Esophagus (tissue), 2 donors: ENCODE measurements at regions not wholly inside any gene's neighbourhood (a gene's known extent, or its start where the extent isn't known, plus 50 kb on each side); places are given as distances from the start of the nearest gene placed in this dataset.

ENCODE experiments used
- H3K27ac ChIP-seq, 2 donors: one replicate each; pipeline ENCODE4 v1.5.1; 2013; ENCODE audit warnings: low read depth in 2 of 2, mild to moderate bottlenecking in 2 of 2, inconsistent platforms in 1 of 2, low read length in 1 of 2, moderate library complexity in 1 of 2
- H3K27me3 ChIP-seq, 2 donors: one replicate each; pipeline ENCODE4 v1.6.1; 2013; ENCODE audit warnings: low read length in 2 of 2, control low read depth in 1 of 2, mild to moderate bottlenecking in 1 of 2; ENCODE audit not compliant: insufficient read depth in 2 of 2, control insufficient read depth in 1 of 2
- H3K36me3 ChIP-seq, 2 donors: one replicate each; pipeline ENCODE4 v1.6.1; 2013; ENCODE audit warnings: low read length in 1 of 2; ENCODE audit not compliant: control insufficient read depth in 2 of 2, insufficient read depth in 2 of 2
- H3K4me1 ChIP-seq, 2 donors: one replicate each; pipeline ENCODE4 v1.6.1; 2013; ENCODE audit warnings: low read length in 1 of 2; ENCODE audit not compliant: control insufficient read depth in 2 of 2, insufficient read depth in 2 of 2
- H3K4me3 ChIP-seq, 2 donors: one replicate each; pipeline ENCODE4 v1.5.1; 2013; ENCODE audit warnings: low read length in 2 of 2, mild to moderate bottlenecking in 2 of 2, low read depth in 1 of 2, moderate library complexity in 1 of 2
- H3K9me3 ChIP-seq, 2 donors: one replicate each; pipeline ENCODE4 v1.6.1; 2013; ENCODE audit warnings: mild to moderate bottlenecking in 2 of 2, low read depth in 1 of 2, low read length in 1 of 2, moderate library complexity in 1 of 2; ENCODE audit not compliant: control insufficient read depth in 2 of 2, insufficient read depth in 1 of 2
- WGBS, 2 donors: extraction: QIAGEN DNeasy Blood & Tissue Kit; methylation state at CpG; one replicate each; pipeline ENCODE4 v1.1.7; 2013; 5-methylcytosine and 5-hydroxymethylcytosine counted together
- donor health status: healthy with polysubstance abuse.
- donor health status: Bipolar disorder and iron deficiency.

DNA sequence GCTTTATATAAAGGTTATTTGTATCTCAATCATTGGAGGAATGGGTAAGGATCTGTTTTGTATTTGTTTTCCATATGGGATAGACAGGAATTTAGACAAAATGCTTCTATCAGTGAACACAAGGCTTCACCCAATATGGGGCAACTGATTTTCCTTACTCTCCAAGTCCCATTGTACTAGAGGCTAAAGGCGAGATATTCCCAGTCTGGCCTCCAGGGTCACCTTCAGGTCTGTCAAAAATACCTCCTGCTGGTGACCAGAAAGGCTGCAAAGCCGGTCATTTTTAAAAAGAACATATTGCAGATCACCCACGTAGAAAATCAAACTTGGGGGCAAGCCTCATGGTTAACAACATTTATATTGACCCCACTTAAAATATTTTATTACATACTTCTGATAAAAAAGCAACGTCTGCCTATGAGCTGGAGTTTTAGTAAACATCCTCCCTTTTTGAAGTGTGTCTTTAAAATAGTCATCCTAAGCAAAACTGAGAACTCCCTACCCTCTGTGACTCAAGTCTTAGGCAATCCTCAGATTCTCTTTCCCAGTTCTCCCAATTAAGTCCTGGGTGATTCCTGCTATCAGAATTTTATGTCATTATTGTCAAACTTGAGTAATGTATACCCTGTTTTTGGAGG, 276.6 kb downstream of the MREG start:
- no peak overlapping the region for H3K27ac ChIP-seq
- H3K27me3 ChIP-seq = no peaks in the 10 kb centered on the region
- no peaks in the 10 kb centered on the region for H3K9me3 ChIP-seq
- H3K36me3 ChIP-seq = no peaks in the 10 kb centered on the region
- no peak overlapping the region for H3K4me3 ChIP-seq
- 64 to 75% methylated on average over 4 of the region's 4 CpGs for WGBS, 2 donors
- H3K4me1 ChIP-seq = no peaks in the 10 kb centered on the region

- Histone ChIP-seq H3K36me3 (no peaks in the 10 kb centered on the region), H3K27me3 (no peaks in the 10 kb centered on the region), H3K4me3 (no peak overlapping the region), H3K9me3 (no peaks in the 10 kb centered on the region), H3K27ac (no peak overlapping the region), H3K4me1 (no peaks in the 10 kb centered on the region)
- WGBS, 2 donors = 87 to 88% methylated on average over 5 of the region's 5 CpGs
These were observed 282.2 kb downstream of the MREG start for GRCh38 chr2:215731108-215731658.

DNA sequence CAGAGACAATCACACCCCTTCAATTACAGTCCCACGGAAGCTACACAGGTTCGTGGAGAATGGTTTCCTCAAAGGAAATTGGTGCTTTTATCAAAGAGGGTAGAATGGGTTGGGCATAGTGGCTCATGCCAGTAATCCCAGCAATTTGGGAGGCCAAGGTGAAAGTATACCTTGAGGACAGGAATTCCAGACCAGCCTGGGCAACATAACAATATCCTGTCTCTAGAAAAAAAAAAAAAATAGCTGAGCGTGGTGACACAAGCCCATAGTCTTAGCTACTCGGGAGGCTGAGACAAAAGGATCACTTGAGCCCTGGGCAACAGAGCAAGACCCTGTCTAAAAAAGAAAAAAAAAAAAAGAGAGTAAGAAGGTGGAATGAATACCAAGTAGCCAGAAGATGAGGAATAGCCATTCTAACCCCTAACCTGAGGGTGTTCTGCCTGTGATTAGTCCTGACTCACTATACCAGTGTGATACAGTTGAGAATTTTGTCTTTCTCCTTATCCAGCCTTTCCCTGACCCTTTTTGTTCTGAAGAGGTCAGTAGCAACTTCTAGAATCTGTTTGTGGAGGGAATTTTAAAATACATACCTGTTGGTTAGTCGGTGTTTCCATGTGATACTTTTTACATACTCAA, 283.2 kb downstream of the MREG start:
- H3K27ac ChIP-seq = no peak overlapping the region
- H3K4me3 ChIP-seq = no peak overlapping the region
- no peaks in the 10 kb centered on the region for H3K27me3 ChIP-seq
- WGBS, 2 donors = 77 to 84% methylated on average over 5 of the region's 5 CpGs
- H3K36me3 ChIP-seq = no peaks in the 10 kb centered on the region
- no peaks in the 10 kb centered on the region for H3K9me3 ChIP-seq
- no peaks in the 10 kb centered on the region for H3K4me1 ChIP-seq

- WGBS, 2 donors = 42 to 47% methylated on average over 2 of the region's 2 CpGs
- no peaks in the 10 kb centered on the region for H3K27me3 ChIP-seq
- H3K9me3 ChIP-seq = no peaks in the 10 kb centered on the region
- H3K4me1 ChIP-seq = no peaks in the 10 kb centered on the region
- H3K4me3 ChIP-seq = no peak overlapping the region
- H3K36me3 ChIP-seq = no peaks in the 10 kb centered on the region
- H3K27ac ChIP-seq = no peak overlapping the region
These were observed 284.8 kb downstream of the MREG start for GRCh38 chr2:215728504-215729065.

DNA sequence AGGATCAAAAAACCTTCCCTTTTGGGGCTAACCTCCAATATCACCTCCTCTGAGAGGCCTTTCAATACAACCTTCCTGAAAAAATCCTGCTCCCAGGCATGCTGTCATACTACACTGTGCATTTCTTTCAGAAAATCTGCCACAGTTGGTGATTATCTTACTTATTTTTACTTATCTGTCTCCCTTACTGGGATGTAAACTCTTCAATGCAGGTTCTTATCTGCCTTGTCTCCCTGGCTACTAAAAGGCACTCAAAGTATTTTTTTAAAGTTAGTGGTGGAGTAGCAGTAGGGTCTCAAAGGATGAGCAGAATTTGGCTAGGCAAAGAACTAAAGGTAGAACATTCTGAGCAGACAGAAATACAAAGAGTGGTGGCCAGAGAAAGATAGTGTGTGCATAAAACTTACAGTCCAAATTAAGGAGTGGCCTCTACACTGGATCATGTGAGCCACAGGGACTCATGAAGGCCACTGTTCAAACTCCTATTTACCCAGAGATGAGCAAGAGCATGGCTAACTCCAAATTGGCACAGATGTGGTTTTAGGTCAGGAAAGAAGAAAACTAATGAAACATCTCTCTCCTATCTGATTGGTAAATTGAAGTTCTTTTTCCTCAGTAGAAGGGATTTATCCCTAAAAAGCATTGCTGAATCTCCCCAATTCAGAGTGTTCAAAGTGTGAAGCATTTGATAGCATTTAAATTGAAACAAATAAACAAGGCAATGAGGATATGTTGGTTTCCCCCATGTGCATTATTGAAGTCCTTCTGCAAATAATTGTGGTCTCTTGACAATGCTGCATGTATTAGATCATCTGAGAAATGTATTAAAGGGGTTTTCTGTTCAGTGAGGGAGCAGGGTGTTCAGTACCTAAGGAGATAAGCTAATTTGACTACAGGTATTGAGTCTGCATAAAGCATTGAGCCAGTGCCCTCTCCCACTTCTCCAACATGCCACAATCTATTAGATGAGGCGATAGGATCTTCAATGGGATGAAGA, 285.5 kb downstream of the MREG start:
- H3K4me3 ChIP-seq = peak overlapping the region in 1 of 2 donors; percentile 8
- H3K27ac ChIP-seq = no peak overlapping the region
- H3K9me3 ChIP-seq = no peaks in the 10 kb centered on the region
- WGBS, 2 donors = 77 to 79% methylated on average over 1 of the region's 1 CpG
- no peaks in the 10 kb centered on the region for H3K36me3 ChIP-seq
- H3K4me1 ChIP-seq = no peaks in the 10 kb centered on the region
- H3K27me3 ChIP-seq = no peaks in the 10 kb centered on the region

- no peaks in the 10 kb centered on the region for H3K9me3 ChIP-seq
- H3K4me1 ChIP-seq = no peaks in the 10 kb centered on the region
- 73 to 89% methylated on average over 2 of the region's 2 CpGs for WGBS, 2 donors
- H3K4me3 ChIP-seq = no peak overlapping the region
- no peak overlapping the region for H3K27ac ChIP-seq
- H3K36me3 ChIP-seq = no peaks in the 10 kb centered on the region
- no peaks in the 10 kb centered on the region for H3K27me3 ChIP-seq
These were observed 287.3 kb downstream of the MREG start for GRCh38 chr2:215726070-215726469.

- Histone ChIP-seq H3K4me1 (no peaks in the 10 kb centered on the region), H3K36me3 (no peaks in the 10 kb centered on the region), H3K4me3 (no peak overlapping the region), H3K27me3 (no peaks in the 10 kb centered on the region), H3K27ac (no peak overlapping the region), H3K9me3 (no peaks in the 10 kb centered on the region)
- WGBS, 2 donors = 95 to 100% methylated on average over 5 of the region's 5 CpGs
These were observed 288.3 kb upstream of the FN1 start for GRCh38 chr2:215724146-215724545.

- WGBS, 2 donors = 98 to 99% methylated on average over 3 of the region's 3 CpGs
- no peaks in the 10 kb centered on the region for H3K36me3 ChIP-seq
- no peak overlapping the region for H3K4me3 ChIP-seq
- H3K27me3 ChIP-seq = no peaks in the 10 kb centered on the region
- H3K27ac ChIP-seq = no peak overlapping the region
- H3K4me1 ChIP-seq = no peaks in the 10 kb centered on the region
- no peaks in the 10 kb centered on the region for H3K9me3 ChIP-seq
These were observed 287.8 kb upstream of the FN1 start for GRCh38 chr2:215723631-215724011.

DNA sequence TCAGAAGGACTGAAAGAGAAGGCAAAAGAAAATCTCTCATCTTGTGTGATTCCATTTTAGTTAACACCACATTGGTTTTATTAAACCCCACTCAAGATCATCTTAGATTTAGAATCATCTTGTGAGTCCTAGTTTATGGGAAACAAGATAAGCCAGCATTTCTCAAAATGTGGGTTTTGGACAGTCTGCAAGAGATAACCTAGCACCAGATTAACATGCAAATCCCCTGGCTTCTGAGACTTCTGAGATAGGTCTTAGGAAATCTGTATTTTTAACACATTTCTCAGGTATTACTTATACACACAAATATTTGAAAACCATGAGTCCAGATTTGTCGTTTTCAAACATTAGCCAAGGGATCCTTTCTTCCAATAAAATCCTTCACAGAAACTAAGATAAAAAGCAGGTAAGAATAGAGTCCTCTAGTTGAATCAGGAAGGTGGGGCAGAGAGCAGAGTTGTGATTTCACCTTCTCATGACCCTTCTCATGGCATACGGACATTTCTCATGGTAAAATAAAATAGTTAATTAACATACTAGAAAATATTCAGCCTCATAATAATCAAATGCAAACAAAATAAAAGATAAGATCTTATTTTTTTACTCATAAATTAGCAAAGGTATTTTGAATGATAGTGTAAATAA, 287.2 kb upstream of the FN1 start:
- 56 to 63% methylated on average over 2 of the region's 2 CpGs for WGBS, 2 donors
- no peak overlapping the region for H3K4me3 ChIP-seq
- H3K36me3 ChIP-seq = no peaks in the 10 kb centered on the region
- H3K4me1 ChIP-seq = no peaks in the 10 kb centered on the region
- H3K27me3 ChIP-seq = no peaks in the 10 kb centered on the region
- no peak overlapping the region for H3K27ac ChIP-seq
- H3K9me3 ChIP-seq = no peaks in the 10 kb centered on the region
